IPS-18c (cell line): ENCODE measurements at regions not wholly inside any gene's neighbourhood (a gene's known extent, or its start where the extent isn't known, plus 50 kb on each side); places are given as distances from the start of the nearest gene placed in this dataset.

Experiments
- H3K4me3 ChIP-seq: 2 replicates; pipeline ENCODE4 v1.7.0; 2013; ENCODE audit warnings: low read depth, mild to moderate bottlenecking, low read length, moderate library complexity; ENCODE audit not compliant: insufficient read depth
- H3K9me3 ChIP-seq: one replicate; pipeline ENCODE4 v1.6.1; 2013; ENCODE audit warnings: mild to moderate bottlenecking, low read length, moderate library complexity; ENCODE audit not compliant: control insufficient read depth, insufficient read depth

- H3K4me3 ChIP-seq, result no peak overlapping the region
- no peaks in the 10 kb centered on the region for H3K9me3 ChIP-seq
Observed at GRCh38 chr15:39202641-39203040, 378.2 kb upstream of the THBS1 start.

- Histone ChIP-seq H3K4me3 (no peak overlapping the region), H3K9me3 (no peaks in the 10 kb centered on the region)
Observed at GRCh38 chr15:39204031-39204430, 376.8 kb upstream of the THBS1 start.

- Histone ChIP-seq H3K4me3 (no peak overlapping the region), H3K9me3 (no peaks in the 10 kb centered on the region)
Observed at GRCh38 chr15:39205081-39205480, 375.8 kb upstream of the THBS1 start.

- no peaks in the 10 kb centered on the region for H3K9me3 ChIP-seq
- no peak overlapping the region for H3K4me3 ChIP-seq
Observed at GRCh38 chr15:39205506-39206371, 375.1 kb upstream of the THBS1 start.

- Histone ChIP-seq H3K4me3 (no peak overlapping the region), H3K9me3 (no peaks in the 10 kb centered on the region)
Observed at GRCh38 chr15:39207532-39208115, 373.3 kb upstream of the THBS1 start.

GRCh38 chr15:39208187-39208586 is 372.7 kb upstream of the THBS1 start:
- Histone ChIP-seq H3K9me3 (no peaks in the 10 kb centered on the region), H3K4me3 (no peak overlapping the region)

- Histone ChIP-seq H3K4me3 (no peak overlapping the region), H3K9me3 (no peaks in the 10 kb centered on the region)
Observed at GRCh38 chr15:39209548-39210211, 371.2 kb upstream of the THBS1 start.

GRCh38 chr15:39211108-39211979 is 369.5 kb upstream of the THBS1 start:
- Histone ChIP-seq H3K4me3 (no peak overlapping the region), H3K9me3 (no peaks in the 10 kb centered on the region)

GRCh38 chr15:39213385-39213840 is 367.5 kb upstream of the THBS1 start:
- no peaks in the 10 kb centered on the region for H3K9me3 ChIP-seq

GRCh38 chr15:39215015-39215414 is 365.9 kb upstream of the THBS1 start:
- Histone ChIP-seq H3K4me3 (no peak overlapping the region), H3K9me3 (no peaks in the 10 kb centered on the region)

More at GRCh38 chr15:39213385-39213840, 367.5 kb upstream of the THBS1 start:
- no peak overlapping the region for H3K4me3 ChIP-seq

GRCh38 chr15:39216816-39217215 is 364.1 kb upstream of the THBS1 start:
- Histone ChIP-seq H3K4me3 (no peak overlapping the region), H3K9me3 (no peaks in the 10 kb centered on the region)

GRCh38 chr15:39219608-39220007 is 361.3 kb upstream of the THBS1 start:
- no peaks in the 10 kb centered on the region for H3K9me3 ChIP-seq
- no peak overlapping the region for H3K4me3 ChIP-seq

GRCh38 chr15:39226169-39226937 is 354.5 kb upstream of the THBS1 start:
- Histone ChIP-seq H3K9me3 (no peaks in the 10 kb centered on the region), H3K4me3 (no peak overlapping the region)

- H3K9me3 ChIP-seq, result no peaks in the 10 kb centered on the region
- H3K4me3 ChIP-seq, result no peak overlapping the region
Observed at GRCh38 chr15:39227001-39227400, 353.9 kb upstream of the THBS1 start.

GRCh38 chr15:39228889-39229288 is 352.0 kb upstream of the THBS1 start:
- H3K9me3 ChIP-seq, result no peaks in the 10 kb centered on the region
- no peak overlapping the region for H3K4me3 ChIP-seq

GRCh38 chr15:39230205-39230907 is 350.5 kb upstream of the THBS1 start:
- no peak overlapping the region for H3K4me3 ChIP-seq
- no peaks in the 10 kb centered on the region for H3K9me3 ChIP-seq
